HG03378 (cell line): ENCODE measurements at regions not wholly inside any gene's neighbourhood (a gene's known extent, or its start where the extent isn't known, plus 50 kb on each side); places are given as distances from the start of the nearest gene placed in this dataset.
"Not testable (repeated sequence)": the region's sequence is repeated elsewhere in the genome, so short reads cannot be mapped to it uniquely, and the experiment has no call there.

Experiments used
- ATAC-seq: cut with Tn5 transposase; IDR thresholded peaks from one replicate; pipeline ENCODE4 v1.9.1; 2021; ENCODE audit warnings: mild to moderate bottlenecking, moderate library complexity; ENCODE audit not compliant: unreplicated experiment

- no peak for ATAC-seq
These were observed 205.0 kb upstream of the RIMS1 start for GRCh38 chr6:71681234-71681867.

- not testable (repeated sequence) for ATAC-seq
These were observed 200.2 kb upstream of the RIMS1 start for GRCh38 chr6:71686021-71686677.

GRCh38 chr6:71698702-71699101, 187.6 kb upstream of the RIMS1 start:
- no peak for ATAC-seq

GRCh38 chr6:71706523-71706922, 179.8 kb upstream of the RIMS1 start:
- ATAC-seq = peak; percentile 84

GRCh38 chr6:71707059-71707458, 179.3 kb upstream of the RIMS1 start:
- no peak for ATAC-seq

GRCh38 chr6:71720705-71721104, 165.6 kb upstream of the RIMS1 start:
- ATAC-seq = no peak

- no peak for ATAC-seq
These were observed 164.7 kb upstream of the RIMS1 start for GRCh38 chr6:71721642-71722041.

GRCh38 chr6:71722736-71723135, 163.6 kb upstream of the RIMS1 start:
- ATAC-seq = no peak

- ATAC-seq = no peak
These were observed 161.8 kb upstream of the RIMS1 start for GRCh38 chr6:71724456-71725125.

- ATAC-seq = no peak
These were observed 161.3 kb upstream of the RIMS1 start for GRCh38 chr6:71725126-71725470.

- ATAC-seq = no peak
These were observed 160.2 kb upstream of the RIMS1 start for GRCh38 chr6:71726121-71726520.

GRCh38 chr6:71727632-71728294, 158.6 kb upstream of the RIMS1 start:
- peak; percentile 97 for ATAC-seq

- ATAC-seq = no peak
These were observed 156.1 kb upstream of the RIMS1 start for GRCh38 chr6:71730284-71730683.

GRCh38 chr6:71733970-71734899, 152.1 kb upstream of the RIMS1 start:
- no peak for ATAC-seq

- peak; percentile 93 for ATAC-seq
These were observed 148.4 kb upstream of the RIMS1 start for GRCh38 chr6:71737953-71738352.

GRCh38 chr6:71745525-71745924, 140.8 kb upstream of the RIMS1 start:
- peak; percentile 96 for ATAC-seq

- no peak for ATAC-seq
These were observed 120.1 kb upstream of the RIMS1 start for GRCh38 chr6:71766146-71766760.

GRCh38 chr6:71766796-71767195, 119.6 kb upstream of the RIMS1 start:
- no peak for ATAC-seq

GRCh38 chr6:71768356-71768755, 118.0 kb upstream of the RIMS1 start:
- ATAC-seq = no peak

GRCh38 chr6:71808865-71809264, 77.5 kb upstream of the RIMS1 start:
- no peak for ATAC-seq
